SK-N-SH (cell line): ENCODE measurements at regions not wholly inside any gene's neighbourhood (a gene's known extent, or its start where the extent isn't known, plus 50 kb on each side); places are given as distances from the start of the nearest gene placed in this dataset.

ENCODE experiments used
- CTCF ChIA-PET: fragments of 300-600, 350-600 bp; formaldehyde crosslinking; extraction: SDS; loops from one replicate; lab custom pipeline; 2021; lab: Yijun Ruan, JAX
- POLR2A ChIA-PET: fragments of 350-600 bp; sonication (Branson Sonifier 250); formaldehyde crosslinking; extraction: SDS; loops from one replicate; lab custom pipeline; 2020; ENCODE audit warnings: antibody characterized with exemption, inconsistent platforms; lab: Yijun Ruan, JAX
- DNase-seq: peaks from one replicate; pipeline ENCODE4 v3.0.0; 2012
- H2AFZ ChIP-seq: fragments of 200-600 bp; sonication (generic); 2 replicates; pipeline ENCODE4 v1.8.1; 2016; ENCODE audit warnings: antibody characterized with exemption, mild to moderate bottlenecking, low read depth
- H3F3A ChIP-seq: fragments of 200-600 bp; sonication (generic); replicated peaks from 2 replicates; pipeline ENCODE3; 2016; ENCODE audit warnings: antibody characterized with exemption, mild to moderate bottlenecking; ENCODE audit not compliant: insufficient read depth
- H3K27ac ChIP-seq, 2 experiments: fragments of 200-500 bp in 1 of 2; fragments of 200-600 bp in 1 of 2; sonication (Bioruptor generic) in 1 of 2; sonication (generic), shearing (Covaris generic) in 1 of 2; 2 replicates each; pipeline versions ENCODE4 v1.5.1 to v1.6.1; 2014 to 2016; ENCODE audit warnings: low read depth in 2 of 2, inconsistent platforms in 1 of 2, low read length in 1 of 2, mild to moderate bottlenecking in 1 of 2, mixed read lengths in 1 of 2
- H3K27me3 ChIP-seq: fragments of 200-600 bp; sonication (generic), shearing (Covaris generic); 2 replicates; pipeline ENCODE4 v1.6.1; 2016; ENCODE audit warnings: mixed run types; ENCODE audit not compliant: insufficient read depth
- H3K36me3 ChIP-seq, 2 experiments: fragments of 200-500 bp in 1 of 2; fragments of 200-600 bp in 1 of 2; sonication (Bioruptor generic) in 1 of 2; sonication (generic) in 1 of 2; replicated peaks in 1 of 2; 2 replicates each; pipeline versions ENCODE3 to v1.5.1; 2014 to 2016; ENCODE audit warnings: low read length in 1 of 2, mild to moderate bottlenecking in 1 of 2; ENCODE audit not compliant: insufficient read depth in 2 of 2, control insufficient read depth in 1 of 2
- H3K4me1 ChIP-seq, 2 experiments: fragments of 200-500 bp in 1 of 2; fragments of 200-600 bp in 1 of 2; sonication (Bioruptor generic) in 1 of 2; sonication (generic), shearing (Covaris generic) in 1 of 2; 2 replicates each; pipeline versions ENCODE4 v1.5.1 to v1.6.1; 2014 to 2016; ENCODE audit warnings: low read depth in 1 of 2, low read length in 1 of 2, mixed run types in 1 of 2; ENCODE audit not compliant: insufficient read depth in 2 of 2, control insufficient read depth in 1 of 2
- H3K4me2 ChIP-seq: fragments of 200-600 bp; sonication (generic), shearing (Covaris generic); 2 replicates; pipeline ENCODE4 v1.6.1; 2017; ENCODE audit warnings: mixed run types
- H3K4me3 ChIP-seq, 2 experiments: fragments of 200-500 bp in 1 of 2; fragments of 200-600 bp in 1 of 2; sonication (Bioruptor generic) in 1 of 2; sonication (generic), shearing (Covaris generic) in 1 of 2; 2 replicates each; pipeline versions ENCODE4 v1.5.1 to v1.8.1; 2014 to 2016; ENCODE audit warnings: low read depth in 2 of 2, inconsistent platforms in 1 of 2, low read length in 1 of 2, mild to moderate bottlenecking in 1 of 2, mixed read lengths in 1 of 2, moderate library complexity in 1 of 2
- H3K79me2 ChIP-seq: fragments of 200-600 bp; sonication (generic); 2 replicates; pipeline ENCODE4 v1.8.1; 2017; ENCODE audit warnings: mild to moderate bottlenecking; ENCODE audit not compliant: insufficient read depth
- H3K9ac ChIP-seq: fragments of 200-600 bp; sonication (generic); 2 replicates; pipeline ENCODE4 v1.6.1; 2017; ENCODE audit warnings: mixed run types
- H3K9me2 ChIP-seq: fragments of 200-600 bp; sonication (generic); 2 replicates; pipeline ENCODE4 v1.6.1; 2017; ENCODE audit warnings: mixed run types
- H3K9me3 ChIP-seq: fragments of 200-600 bp; sonication (generic); 2 replicates; pipeline ENCODE4 v1.6.1; 2017; ENCODE audit warnings: mixed run types, mild to moderate bottlenecking, moderate library complexity
- H4K20me1 ChIP-seq: fragments of 200-600 bp; sonication (generic); 2 replicates; pipeline ENCODE4 v1.6.1; 2017; ENCODE audit warnings: mild to moderate bottlenecking, mixed run types; ENCODE audit not compliant: insufficient read depth
- CTCF ChIP-seq: fragments of 200-600 bp; sonication (generic); IDR thresholded peaks from 2 replicates; pipeline ENCODE4 v1.6.1; 2017; ENCODE audit warnings: antibody characterized with exemption, mild to moderate bottlenecking, moderate library complexity
- EZH2phosphoT487 ChIP-seq: fragments of 200-600 bp; sonication (generic); IDR thresholded peaks from 2 replicates; pipeline ENCODE4 v1.6.1; 2017; ENCODE audit warnings: low read depth, mixed run types, mild to moderate bottlenecking, antibody characterized with exemption, moderate library complexity, borderline replicate concordance
- FOSL2 ChIP-seq: IDR thresholded peaks from 2 replicates; pipeline ENCODE4 v1.4.0; 2012; ENCODE audit warnings: low read depth, mild to moderate bottlenecking, moderate library complexity, borderline replicate concordance
- FOXM1 ChIP-seq: IDR thresholded peaks from 2 replicates; pipeline ENCODE4 v1.4.0; 2012; ENCODE audit warnings: low read depth, mild to moderate bottlenecking
- GABPA ChIP-seq: IDR thresholded peaks from 2 replicates; pipeline ENCODE4 v1.4.0; 2012; ENCODE audit warnings: low read depth, mild to moderate bottlenecking
- NFIC ChIP-seq: IDR thresholded peaks from 2 replicates; pipeline ENCODE4 v1.4.0; 2012; ENCODE audit warnings: borderline replicate concordance
- POLR2AphosphoS5 ChIP-seq: IDR thresholded peaks from 2 replicates; pipeline ENCODE4 v1.6.1; 2012; ENCODE audit warnings: low read depth, low read length
- RCOR1 ChIP-seq: fragments of 150-350 bp; IDR thresholded peaks from 2 replicates; pipeline ENCODE4 v1.6.1; 2017; ENCODE audit warnings: antibody characterized with exemption, low read length
- RXRA ChIP-seq: IDR thresholded peaks from 2 replicates; pipeline ENCODE4 v1.4.0; 2012; ENCODE audit warnings: low read depth, mild to moderate bottlenecking, borderline replicate concordance
- SIN3A ChIP-seq: IDR thresholded peaks from 2 replicates; pipeline ENCODE4 v1.6.1; 2012; ENCODE audit warnings: low read depth, mild to moderate bottlenecking, low read length, moderate library complexity, borderline replicate concordance
- TAF1 ChIP-seq: IDR thresholded peaks from 2 replicates; pipeline ENCODE4 v1.6.1; 2012; ENCODE audit warnings: low read depth, mild to moderate bottlenecking, low read length, moderate library complexity, borderline replicate concordance
- TCF12 ChIP-seq: IDR thresholded peaks from 2 replicates; pipeline ENCODE4 v1.4.0; 2012
- TEAD4 ChIP-seq: IDR thresholded peaks from 2 replicates; pipeline ENCODE4 v1.4.0; 2012; ENCODE audit warnings: mild to moderate bottlenecking, borderline replicate concordance; ENCODE audit not compliant: insufficient read depth
- USF1 ChIP-seq: IDR thresholded peaks from 2 replicates; pipeline ENCODE4 v1.4.0; 2012; ENCODE audit warnings: low read depth, borderline replicate concordance
- ZBTB33 ChIP-seq: IDR thresholded peaks from 2 replicates; pipeline ENCODE4 v1.4.0; 2012; ENCODE audit warnings: low read depth, borderline replicate concordance
- WGBS: methylation state at CpG from one replicate; pipeline ENCODE4 v1.1.6; 2017; ENCODE audit warnings: low lambda C conversion rate; 5-methylcytosine and 5-hydroxymethylcytosine counted together

GRCh38 chr6:138577151-138577915 lies 78.0 kb upstream of the NHSL1 start:
- Histone ChIP-seq H3K9me2 (no peaks in the 10 kb centered on the region), H3K27ac (no peak overlapping the region), H4K20me1 (no peaks in the 10 kb centered on the region), H3K4me2 (no peak overlapping the region), H3F3A (no peaks in the 10 kb centered on the region), H3K4me1 (no peaks in the 10 kb centered on the region), H3K27me3 (peaks cover 21% of the 10 kb centered on the region), H3K36me3 (no peaks in the 10 kb centered on the region), H3K9me3 (no peaks in the 10 kb centered on the region), H2AFZ (no peak overlapping the region), H3K4me3 (no peak overlapping the region), H3K79me2 (no peaks in the 10 kb centered on the region), H3K9ac (no peak overlapping the region)
- ChIA-PET POLR2A (no interaction called here), CTCF (interaction anchor here (1.2 kb wide), 1 partner anchor 11 kb away, joined by 7 read pairs; no protein-coding TSS in a partner anchor)
- 21% methylated on average over 9 of the region's 9 CpGs for WGBS
- TF ChIP-seq GABPA (no peak), CTCF (no peak), NFIC (no peak), FOXM1 (no peak), USF1 (no peak), ZBTB33 (no peak), FOSL2 (no peak), SIN3A (no peak), TAF1 (no peak), TEAD4 (no peak), POLR2AphosphoS5 (no peak), RCOR1 (no peak), RXRA (no peak), TCF12 (no peak), EZH2phosphoT487 (no peak)
- DNase-seq: no peak
